ENCODE measurements at regions not wholly inside any gene's neighbourhood (a gene's known extent, or its start where the extent isn't known, plus 50 kb on each side); places are given as distances from the start of the nearest gene placed in this dataset.

- TF ChIP-seq POLR2A (IDR thresholded peaks at IDR 0.05; ENCODE audit: low read depth, low read length), result no peak
- no peak for TF ChIP-seq EZH2 (IDR thresholded peaks at IDR 0.05; ENCODE audit: borderline replicate concordance, low read depth, low read length, severe bottlenecking)
- no peak for TF ChIP-seq CTCF (IDR thresholded peaks at IDR 0.05; ENCODE audit: extremely low read depth in 1 of 2, insufficient read depth in 1 of 2, low read depth in 1 of 2, low read length in 2 of 2)
These were observed 554.6 kb upstream of the FLRT2 start for GRCh38 chr14:84975241-84975902.
